ENCODE measurements at regions not wholly inside any gene's neighbourhood (a gene's known extent, or its start where the extent isn't known, plus 50 kb on each side); places are given as distances from the start of the nearest gene placed in this dataset.

DNA sequence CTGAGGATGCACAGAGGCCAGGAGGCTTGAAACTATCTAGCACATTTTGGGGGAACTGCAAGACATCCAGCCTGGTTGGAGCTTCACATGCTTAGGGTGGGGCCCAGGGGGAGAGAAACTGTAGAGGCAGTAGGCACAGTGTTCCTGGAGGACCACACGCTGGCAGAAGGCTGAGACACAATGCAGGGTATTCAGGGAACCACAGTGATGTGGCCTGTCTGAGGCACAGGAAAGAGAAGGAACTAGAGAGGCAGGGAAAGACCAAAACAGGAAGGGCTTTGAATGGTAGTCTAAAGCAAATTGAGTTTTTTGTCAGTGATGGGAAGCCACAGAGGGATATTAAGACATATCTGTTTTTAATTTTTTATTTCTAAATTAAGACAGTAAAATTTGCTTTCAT lies 100.2 kb upstream of the PRICKLE1 start:
- no peak for DNase-seq (ENCODE audit: extremely low spot score in 2 of 2)
- no peak for TF ChIP-seq POLR2A (IDR thresholded peaks at IDR 0.05)
- TF ChIP-seq POLR2AphosphoS5 (IDR thresholded peaks at IDR 0.05; ENCODE audit: insufficient read depth in 1 of 2, low read depth in 1 of 2) = no peak
- TF ChIP-seq, protein P1, sequence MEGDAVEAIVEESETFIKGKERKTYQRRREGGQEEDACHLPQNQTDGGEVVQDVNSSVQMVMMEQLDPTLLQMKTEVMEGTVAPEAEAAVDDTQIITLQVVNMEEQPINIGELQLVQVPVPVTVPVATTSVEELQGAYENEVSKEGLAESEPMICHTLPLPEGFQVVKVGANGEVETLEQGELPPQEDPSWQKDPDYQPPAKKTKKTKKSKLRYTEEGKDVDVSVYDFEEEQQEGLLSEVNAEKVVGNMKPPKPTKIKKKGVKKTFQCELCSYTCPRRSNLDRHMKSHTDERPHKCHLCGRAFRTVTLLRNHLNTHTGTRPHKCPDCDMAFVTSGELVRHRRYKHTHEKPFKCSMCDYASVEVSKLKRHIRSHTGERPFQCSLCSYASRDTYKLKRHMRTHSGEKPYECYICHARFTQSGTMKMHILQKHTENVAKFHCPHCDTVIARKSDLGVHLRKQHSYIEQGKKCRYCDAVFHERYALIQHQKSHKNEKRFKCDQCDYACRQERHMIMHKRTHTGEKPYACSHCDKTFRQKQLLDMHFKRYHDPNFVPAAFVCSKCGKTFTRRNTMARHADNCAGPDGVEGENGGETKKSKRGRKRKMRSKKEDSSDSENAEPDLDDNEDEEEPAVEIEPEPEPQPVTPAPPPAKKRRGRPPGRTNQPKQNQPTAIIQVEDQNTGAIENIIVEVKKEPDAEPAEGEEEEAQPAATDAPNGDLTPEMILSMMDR (IDR thresholded peaks at IDR 0.05) = no peak
- Histone ChIP-seq H3K9me3 (no peaks in the 10 kb centered on the region), H3K4me1 (no peaks in the 10 kb centered on the region), H3K27me3 (no peaks in the 10 kb centered on the region), H3K36me3 (no peaks in the 10 kb centered on the region), H3K27ac (no peak overlapping the region), H3K4me3 (no peak overlapping the region)
- intact Hi-C loops (cut with DNase I) = no loop called here

DNA sequence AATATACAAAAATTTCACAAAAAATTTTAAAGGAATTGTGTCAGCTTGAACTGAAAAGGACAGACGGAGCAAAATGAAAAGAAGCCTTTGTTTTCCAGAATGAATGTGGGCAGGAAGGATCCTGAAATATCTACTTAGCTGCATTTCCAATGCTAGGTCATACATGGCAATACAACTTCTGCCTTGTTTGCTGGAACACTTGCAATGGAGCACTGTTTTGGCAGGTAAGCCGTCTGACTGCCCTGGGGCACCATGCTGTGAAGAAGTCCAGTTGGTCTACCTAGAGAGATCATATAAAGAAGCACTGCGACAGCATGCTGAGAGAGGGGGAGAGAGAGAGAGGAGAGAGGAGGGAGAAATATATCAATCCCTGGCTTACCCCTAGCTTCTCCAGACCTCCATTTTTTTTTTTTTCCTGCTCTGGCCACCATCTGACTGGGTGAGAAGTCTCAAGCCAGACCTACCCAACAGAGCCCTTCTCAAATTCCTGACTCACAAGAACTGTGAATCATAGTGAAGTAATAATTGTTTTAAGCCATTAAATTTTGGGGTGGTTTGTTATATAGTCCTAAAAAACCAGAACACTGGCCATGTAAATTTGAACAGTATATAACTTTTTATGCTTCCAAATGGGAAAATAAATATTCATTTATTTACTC lies 97.1 kb upstream of the PRICKLE1 start:
- TF ChIP-seq, protein P1 (IDR thresholded peaks at IDR 0.05) = no peak
- TF ChIP-seq POLR2AphosphoS5 (IDR thresholded peaks at IDR 0.05; ENCODE audit: insufficient read depth in 1 of 2, low read depth in 1 of 2) = no peak
- no peak for TF ChIP-seq POLR2A (IDR thresholded peaks at IDR 0.05)
- Histone ChIP-seq H3K4me1 (no peaks in the 10 kb centered on the region), H3K36me3 (no peaks in the 10 kb centered on the region), H3K4me3 (no peak overlapping the region), H3K27me3 (no peaks in the 10 kb centered on the region), H3K9me3 (no peaks in the 10 kb centered on the region), H3K27ac (no peak overlapping the region)
- no peak for DNase-seq (ENCODE audit: extremely low spot score in 2 of 2)
- intact Hi-C loops (cut with DNase I) = no loop called here

DNA sequence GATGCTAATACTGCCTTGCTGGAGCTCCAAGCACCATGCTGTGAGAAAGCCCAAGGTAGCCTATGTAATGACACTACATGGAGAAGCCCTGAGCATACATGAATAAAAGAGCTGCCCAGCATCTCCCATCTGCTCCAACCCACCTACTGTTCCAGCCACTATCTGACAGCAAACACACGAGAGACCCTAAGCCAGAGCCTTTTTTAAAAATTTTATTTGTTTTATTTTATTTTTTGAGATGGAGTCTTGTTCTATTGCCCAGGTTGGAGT lies 95.2 kb upstream of the PRICKLE1 start:
- intact Hi-C loops (cut with DNase I) = no loop called here
- Histone ChIP-seq H3K27me3 (no peaks in the 10 kb centered on the region), H3K4me1 (no peaks in the 10 kb centered on the region), H3K9me3 (no peaks in the 10 kb centered on the region), H3K4me3 (no peak overlapping the region), H3K27ac (no peak overlapping the region), H3K36me3 (no peaks in the 10 kb centered on the region)
- TF ChIP-seq POLR2A (IDR thresholded peaks at IDR 0.05) (no peak), POLR2AphosphoS5 (IDR thresholded peaks at IDR 0.05; ENCODE audit: insufficient read depth in 1 of 2, low read depth in 1 of 2) (no peak)
- TF ChIP-seq, protein P1 (IDR thresholded peaks at IDR 0.05) = no peak
- DNase-seq (ENCODE audit: extremely low spot score in 2 of 2) = no peak

DNA sequence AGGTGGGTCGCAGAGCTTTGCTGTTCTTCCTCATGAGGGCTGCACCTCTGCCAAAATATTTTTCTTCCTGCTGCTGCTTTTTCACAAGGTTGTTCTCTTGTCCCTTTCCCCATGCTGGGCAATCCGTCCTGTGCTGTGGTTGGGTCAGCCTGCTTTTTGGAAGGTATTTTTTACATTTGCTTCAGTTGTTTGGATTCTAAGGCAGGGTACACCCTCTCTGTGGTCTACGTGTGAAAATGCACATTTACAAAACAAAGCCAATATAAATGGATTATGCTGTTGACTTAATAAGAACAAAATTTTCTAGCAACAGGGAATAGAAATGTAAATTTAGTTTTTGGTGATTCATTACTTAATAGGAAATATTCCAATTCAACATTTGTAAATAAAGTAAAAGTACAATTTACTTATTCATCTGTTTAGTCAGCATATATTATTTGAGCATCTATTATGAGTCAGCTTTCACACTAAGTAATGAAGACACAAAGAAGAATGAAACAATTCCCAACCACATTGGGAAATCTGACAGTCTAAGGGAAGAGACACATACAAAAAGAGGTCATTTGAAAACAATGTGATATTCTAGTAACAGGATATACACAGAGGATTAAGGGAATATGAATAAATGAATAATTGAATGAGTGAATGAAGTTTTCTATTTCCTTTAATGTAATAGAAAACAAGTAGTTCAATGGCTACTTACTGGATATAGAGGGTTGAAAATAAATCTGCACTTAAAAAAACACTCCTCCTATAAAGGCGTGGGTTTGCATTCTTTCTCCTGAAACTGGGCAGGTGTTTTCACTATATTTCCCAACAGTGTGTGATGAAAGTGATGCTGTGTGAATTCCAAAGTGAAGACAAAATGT lies 94.6 kb upstream of the PRICKLE1 start:
- no peaks in the 10 kb centered on the region for H3K27me3 ChIP-seq
- no peaks in the 10 kb centered on the region for H3K9me3 ChIP-seq
- no peaks in the 10 kb centered on the region for H3K4me1 ChIP-seq
- no peak for DNase-seq (ENCODE audit: extremely low spot score in 2 of 2)
- H3K4me3 ChIP-seq = no peak overlapping the region
- TF ChIP-seq, protein P1 (IDR thresholded peaks at IDR 0.05) = no peak
- TF ChIP-seq POLR2A (IDR thresholded peaks at IDR 0.05) (no peak), POLR2AphosphoS5 (IDR thresholded peaks at IDR 0.05; ENCODE audit: insufficient read depth in 1 of 2, low read depth in 1 of 2) (no peak)
- no peaks in the 10 kb centered on the region for H3K36me3 ChIP-seq
- intact Hi-C loops (cut with DNase I) = no loop called here
- no peak overlapping the region for H3K27ac ChIP-seq

DNA sequence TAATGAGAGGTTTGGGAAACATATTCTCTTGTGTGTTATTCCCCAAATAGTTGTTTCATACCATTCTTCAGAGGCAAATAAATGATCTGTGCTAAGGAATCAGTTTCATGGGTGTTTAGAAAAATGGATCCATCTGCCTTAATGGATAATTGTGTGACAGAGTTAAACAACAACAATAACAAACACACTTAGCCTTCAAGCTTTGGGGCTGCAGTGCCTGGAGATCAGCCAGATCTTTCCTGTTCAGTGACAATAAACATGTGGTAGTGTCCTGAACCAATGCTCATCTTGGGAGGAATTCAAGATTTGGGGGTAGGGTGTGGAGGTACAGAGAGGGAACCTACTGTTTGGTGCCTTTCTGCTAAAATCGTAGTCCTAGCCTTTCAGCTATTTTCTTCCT lies 93.7 kb upstream of the PRICKLE1 start:
- intact Hi-C loops (cut with DNase I) = no loop called here
- TF ChIP-seq POLR2A (IDR thresholded peaks at IDR 0.05) (no peak), POLR2AphosphoS5 (IDR thresholded peaks at IDR 0.05; ENCODE audit: insufficient read depth in 1 of 2, low read depth in 1 of 2) (no peak)
- TF ChIP-seq, protein P1 (IDR thresholded peaks at IDR 0.05) = no peak
- H3K4me3 ChIP-seq = no peak overlapping the region

More for the DNA sequence above, 93.7 kb upstream of the PRICKLE1 start:
- H3K27me3 ChIP-seq = no peaks in the 10 kb centered on the region
- DNase-seq (ENCODE audit: extremely low spot score in 2 of 2) = no peak
- no peak overlapping the region for H3K27ac ChIP-seq
- H3K36me3 ChIP-seq = no peaks in the 10 kb centered on the region
- H3K4me1 ChIP-seq = no peaks in the 10 kb centered on the region
- H3K9me3 ChIP-seq = no peaks in the 10 kb centered on the region

Data from vagina (tissue), 2 donors.